Thyroid gland (tissue), 4 donors: ENCODE measurements at regions not wholly inside any gene's neighbourhood (a gene's known extent, or its start where the extent isn't known, plus 50 kb on each side); places are given as distances from the start of the nearest gene placed in this dataset.

Experiments used
- DNase-seq, 2 donors: peaks; one replicate each; pipeline ENCODE4 v3.0.0-alpha.2; 2019
- H3K27ac ChIP-seq, 3 donors: fragments of 200-600 bp; sonication (generic); 1 replicate in 2 of 3; 2 replicates in 1 of 3; pipeline ENCODE4 v1.5.1; 2016 to 2019; ENCODE audit warnings: mild to moderate bottlenecking in 1 of 3, moderate library complexity in 1 of 3
- H3K27me3 ChIP-seq: fragments of 200-600 bp; sonication (generic); one replicate; pipeline ENCODE4 v1.5.1; 2019
- H3K36me3 ChIP-seq, 2 donors: fragments of 200-600 bp; sonication (generic); one replicate each; pipeline ENCODE4 v1.5.1; 2016 to 2019
- H3K4me1 ChIP-seq, 2 donors: fragments of 200-600 bp; sonication (generic); one replicate each; pipeline ENCODE4 v1.5.1; 2017 to 2019
- H3K4me3 ChIP-seq, 3 donors: fragments of 200-600 bp; sonication (generic); replicated peaks in 1 of 3; 1 replicate in 2 of 3; 2 replicates in 1 of 3; pipeline ENCODE4 v1.5.1; 2016; ENCODE audit warnings: mild to moderate bottlenecking in 1 of 3
- H3K9me3 ChIP-seq: fragments of 200-600 bp; sonication (generic); one replicate; pipeline ENCODE4 v1.5.1; 2017
- CTCF ChIP-seq, 6 experiments: fragments of 200-600 bp in 3 of 6; fragments of 450-650 bp in 3 of 6; sonication (generic) in 3 of 6; IDR thresholded peaks; one replicate each; pipeline ENCODE4 v1.5.1; 2016 to 2019; ENCODE audit warnings: antibody characterized with exemption in 6 of 6, mild to moderate bottlenecking in 2 of 6, inconsistent platforms in 1 of 6, moderate library complexity in 1 of 6
- POLR2A ChIP-seq, 2 donors: fragments of 450-650 bp; IDR thresholded peaks; one replicate each; pipeline ENCODE4 v1.6.1; 2017; ENCODE audit warnings: antibody characterized with exemption in 2 of 2, mild to moderate bottlenecking in 2 of 2, moderate library complexity in 1 of 2
- WGBS, 2 donors: methylation state at CpG; one replicate each; pipeline ENCODE4 v1.1.5; 2017; 5-methylcytosine and 5-hydroxymethylcytosine counted together
- intact Hi-C: fragments of 100-400 bp; cut with DNase I; formaldehyde crosslinking; loops from one replicate; pipeline ENCODE4 v1.15.1; 2023

- H3K27me3 ChIP-seq, result no peaks in the 10 kb centered on the region
- H3K36me3 ChIP-seq, result no peaks in the 10 kb centered on the region
- intact Hi-C loops, result no loop called here
- no peak for DNase-seq
- H3K4me3 ChIP-seq, result no peak overlapping the region
- WGBS, 2 donors, result 74 to 92% methylated on average over 2 of the region's 2 CpGs
- H3K9me3 ChIP-seq, result no peaks in the 10 kb centered on the region
- H3K4me1 ChIP-seq, result no peaks in the 10 kb centered on the region
- no peak overlapping the region for H3K27ac ChIP-seq
- TF ChIP-seq POLR2A (IDR thresholded peaks at IDR 0.05) (no peak), CTCF (IDR thresholded peaks at IDR 0.05) (no peak)
Measured at GRCh38 chr1:87717157-87717670, 388.5 kb downstream of the LMO4 start.

- no peak overlapping the region for H3K4me3 ChIP-seq
- intact Hi-C loops, result no loop called here
- H3K36me3 ChIP-seq, result no peaks in the 10 kb centered on the region
- H3K4me1 ChIP-seq, result no peaks in the 10 kb centered on the region
- 91 to 92% methylated on average over 1 of the region's 1 CpG for WGBS, 2 donors
- no peak for TF ChIP-seq CTCF (IDR thresholded peaks at IDR 0.05)
- TF ChIP-seq POLR2A (IDR thresholded peaks at IDR 0.05), result no peak
- H3K27ac ChIP-seq, result no peak overlapping the region
- H3K9me3 ChIP-seq, result no peaks in the 10 kb centered on the region
- DNase-seq, result no peak
- H3K27me3 ChIP-seq, result no peaks in the 10 kb centered on the region
Measured at GRCh38 chr1:87718241-87718950, 389.7 kb downstream of the LMO4 start.

GRCh38 chr1:87719658-87720057 lies 391.0 kb downstream of the LMO4 start:
- 79 to 86% methylated on average over 3 of the region's 3 CpGs for WGBS, 2 donors
- TF ChIP-seq CTCF (IDR thresholded peaks at IDR 0.05) (no peak), POLR2A (IDR thresholded peaks at IDR 0.05) (no peak)
- no peaks in the 10 kb centered on the region for H3K9me3 ChIP-seq
- no peak overlapping the region for H3K4me3 ChIP-seq
- no peak overlapping the region for H3K27ac ChIP-seq
- DNase-seq, result no peak
- intact Hi-C loops, result no loop called here
- no peaks in the 10 kb centered on the region for H3K36me3 ChIP-seq
- H3K27me3 ChIP-seq, result no peaks in the 10 kb centered on the region
- H3K4me1 ChIP-seq, result no peaks in the 10 kb centered on the region

GRCh38 chr1:87720561-87720960 lies 391.9 kb downstream of the LMO4 start:
- Histone ChIP-seq H3K4me3 (no peak overlapping the region), H3K27ac (no peak overlapping the region), H3K27me3 (no peaks in the 10 kb centered on the region), H3K9me3 (no peaks in the 10 kb centered on the region), H3K36me3 (no peaks in the 10 kb centered on the region), H3K4me1 (no peaks in the 10 kb centered on the region)
- DNase-seq, result no peak
- WGBS, 2 donors, result 60 to 65% methylated on average over 2 of the region's 2 CpGs
- intact Hi-C loops, result no loop called here
- TF ChIP-seq POLR2A (IDR thresholded peaks at IDR 0.05), result no peak

- intact Hi-C loops, result no loop called here
- TF ChIP-seq POLR2A (IDR thresholded peaks at IDR 0.05), result no peak
- TF ChIP-seq CTCF (IDR thresholded peaks at IDR 0.05), result no peak
- H3K27me3 ChIP-seq, result no peaks in the 10 kb centered on the region
- H3K36me3 ChIP-seq, result no peaks in the 10 kb centered on the region
- no peak overlapping the region for H3K4me3 ChIP-seq
- no peaks in the 10 kb centered on the region for H3K9me3 ChIP-seq
- H3K27ac ChIP-seq, result no peak overlapping the region
- H3K4me1 ChIP-seq, result no peaks in the 10 kb centered on the region
- no peak for DNase-seq
Measured at GRCh38 chr1:87723193-87723592, 394.5 kb downstream of the LMO4 start.
